GM18498 (cell line): ENCODE measurements at regions not wholly inside any gene's neighbourhood (a gene's known extent, or its start where the extent isn't known, plus 50 kb on each side); places are given as distances from the start of the nearest gene placed in this dataset.

Experiments
- ATAC-seq: cut with Tn5 transposase; IDR thresholded peaks from one replicate; pipeline ENCODE4 v1.9.1; 2021; ENCODE audit warnings: mild to moderate bottlenecking, moderate library complexity; ENCODE audit not compliant: unreplicated experiment

GRCh38 chr13:59197397-59197796, 966.3 kb downstream of the DIAPH3 start:
- ATAC-seq: no peak

GRCh38 chr13:59201841-59202240, 961.9 kb downstream of the DIAPH3 start:
- ATAC-seq: no peak

GRCh38 chr13:59203855-59204254, 959.9 kb downstream of the DIAPH3 start:
- ATAC-seq: no peak

GRCh38 chr13:59205501-59205900, 958.2 kb downstream of the DIAPH3 start:
- ATAC-seq: no peak

GRCh38 chr13:59208405-59209195, 955.1 kb downstream of the DIAPH3 start:
- no peak for ATAC-seq

DNA sequence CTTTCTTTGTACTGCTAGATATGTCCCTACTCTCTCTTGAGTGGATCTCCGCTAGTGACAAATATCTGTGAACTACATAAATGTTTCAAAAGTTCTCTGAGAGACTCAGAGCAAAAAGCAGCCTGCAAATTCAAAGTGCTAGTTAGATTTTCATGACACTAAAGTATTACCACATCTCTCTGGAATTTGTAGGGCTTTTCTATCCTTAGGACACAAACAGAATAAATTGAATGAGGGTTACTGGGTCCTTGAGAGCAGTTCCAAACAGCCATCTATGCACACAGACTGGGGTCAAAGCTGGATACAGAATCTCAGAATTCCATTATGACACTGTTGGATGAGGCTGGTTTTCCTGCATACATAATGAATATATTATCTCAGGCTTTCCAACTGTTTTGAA, 953.2 kb downstream of the DIAPH3 start:
- ATAC-seq: no peak

GRCh38 chr13:59211606-59212005, 952.1 kb downstream of the DIAPH3 start:
- no peak for ATAC-seq

GRCh38 chr13:59229401-59229800, 934.3 kb downstream of the DIAPH3 start:
- ATAC-seq: no peak

DNA sequence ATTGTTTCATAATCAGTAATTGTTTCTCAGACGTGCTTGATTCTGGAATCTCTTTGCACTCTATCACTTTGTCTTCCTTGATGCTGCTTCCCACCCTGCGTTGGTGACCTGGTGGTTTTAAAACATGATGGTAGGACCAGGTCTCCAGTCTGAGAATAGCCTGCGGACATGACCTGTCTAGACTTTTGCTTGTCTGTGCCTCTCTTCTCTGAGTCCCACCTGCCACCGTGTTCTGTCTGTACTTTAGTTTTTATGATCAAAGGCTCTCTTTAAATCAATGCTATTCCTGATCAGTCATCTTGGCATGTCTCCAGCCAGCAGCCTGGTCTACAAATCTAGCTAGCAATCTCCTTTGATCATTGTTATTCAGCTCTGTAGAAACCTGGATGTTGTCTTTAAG, 933.9 kb downstream of the DIAPH3 start:
- no peak for ATAC-seq

GRCh38 chr13:59230484-59231264, 933.1 kb downstream of the DIAPH3 start:
- no peak for ATAC-seq

GRCh38 chr13:59236309-59236919, 927.3 kb downstream of the DIAPH3 start:
- ATAC-seq: no peak

DNA sequence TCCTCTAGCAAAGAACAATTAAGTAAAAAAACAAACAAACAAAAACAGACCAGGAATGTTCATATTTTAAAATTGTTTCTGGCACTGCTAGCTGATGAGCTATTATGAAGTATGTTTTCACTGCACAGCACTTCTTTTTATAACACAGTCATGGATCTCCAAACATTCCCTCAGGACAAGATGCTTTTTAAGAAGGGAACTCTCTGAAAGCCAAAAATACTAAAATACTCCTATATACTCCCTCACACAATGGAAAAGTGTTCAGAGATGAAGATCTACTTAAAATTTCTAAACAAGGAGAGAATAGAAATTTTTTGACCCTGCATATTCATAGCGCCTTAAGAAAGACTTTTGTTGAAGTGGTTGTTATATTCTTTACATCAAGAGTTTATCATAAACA, 926.8 kb downstream of the DIAPH3 start:
- no peak for ATAC-seq

DNA sequence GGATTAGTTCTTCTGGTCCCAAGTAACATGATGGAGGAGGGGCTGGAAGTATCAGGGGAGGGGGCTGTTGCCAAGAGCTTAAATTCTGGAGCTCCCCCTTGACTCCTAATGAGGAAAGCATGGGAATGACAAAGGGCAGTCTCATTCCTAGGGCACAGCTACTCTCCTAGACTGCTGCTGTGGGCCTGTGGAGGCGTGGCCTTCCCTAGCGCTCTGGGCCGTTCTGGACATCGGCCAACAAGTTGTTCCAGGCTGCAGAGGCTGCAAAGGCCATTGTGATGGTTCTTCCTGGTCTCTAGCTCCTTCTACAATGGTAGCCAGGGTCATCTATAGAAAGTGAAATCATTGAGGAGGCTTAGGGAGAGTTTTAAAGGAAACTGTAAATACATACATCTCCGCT, 916.6 kb downstream of the DIAPH3 start:
- no peak for ATAC-seq

DNA sequence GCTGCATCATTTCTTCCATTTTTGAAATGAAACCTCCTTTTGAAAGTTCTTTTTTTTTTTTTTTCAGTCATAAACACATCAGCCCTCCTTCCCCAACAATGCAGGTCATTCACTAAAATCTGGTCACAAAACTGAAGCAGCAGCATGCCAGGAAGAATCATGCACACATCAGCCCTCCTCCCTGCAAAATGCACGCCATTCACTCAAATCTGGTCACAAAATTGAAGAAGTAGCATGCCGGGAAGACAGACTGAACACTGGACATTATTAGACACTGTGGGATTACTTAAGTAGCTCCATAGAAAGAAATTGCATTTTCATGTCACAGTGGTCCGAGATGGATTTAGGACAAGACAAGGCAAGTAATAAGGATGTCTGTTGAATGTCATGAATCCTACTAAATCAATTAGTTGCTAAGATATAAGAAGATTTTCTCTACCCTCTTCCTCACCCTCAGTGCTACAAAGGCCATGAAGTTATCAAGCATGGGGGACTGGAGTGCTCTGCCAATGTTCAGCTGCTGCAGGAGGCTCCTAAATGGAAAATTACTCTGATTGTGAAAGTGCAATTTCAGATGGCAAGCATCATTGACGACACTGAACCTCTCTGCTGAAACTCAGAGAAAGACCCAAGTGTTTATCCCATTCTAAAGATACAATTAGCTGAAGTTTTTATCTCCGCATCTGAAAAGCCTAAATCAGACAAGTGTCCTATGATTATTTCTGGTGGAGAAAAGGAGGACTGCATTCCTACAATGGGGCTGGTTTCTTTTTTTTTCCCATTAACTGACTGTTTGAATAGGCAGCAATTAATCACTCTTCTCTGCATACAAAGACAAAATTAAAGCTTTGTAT, 913.2 kb downstream of the DIAPH3 start:
- no peak for ATAC-seq

DNA sequence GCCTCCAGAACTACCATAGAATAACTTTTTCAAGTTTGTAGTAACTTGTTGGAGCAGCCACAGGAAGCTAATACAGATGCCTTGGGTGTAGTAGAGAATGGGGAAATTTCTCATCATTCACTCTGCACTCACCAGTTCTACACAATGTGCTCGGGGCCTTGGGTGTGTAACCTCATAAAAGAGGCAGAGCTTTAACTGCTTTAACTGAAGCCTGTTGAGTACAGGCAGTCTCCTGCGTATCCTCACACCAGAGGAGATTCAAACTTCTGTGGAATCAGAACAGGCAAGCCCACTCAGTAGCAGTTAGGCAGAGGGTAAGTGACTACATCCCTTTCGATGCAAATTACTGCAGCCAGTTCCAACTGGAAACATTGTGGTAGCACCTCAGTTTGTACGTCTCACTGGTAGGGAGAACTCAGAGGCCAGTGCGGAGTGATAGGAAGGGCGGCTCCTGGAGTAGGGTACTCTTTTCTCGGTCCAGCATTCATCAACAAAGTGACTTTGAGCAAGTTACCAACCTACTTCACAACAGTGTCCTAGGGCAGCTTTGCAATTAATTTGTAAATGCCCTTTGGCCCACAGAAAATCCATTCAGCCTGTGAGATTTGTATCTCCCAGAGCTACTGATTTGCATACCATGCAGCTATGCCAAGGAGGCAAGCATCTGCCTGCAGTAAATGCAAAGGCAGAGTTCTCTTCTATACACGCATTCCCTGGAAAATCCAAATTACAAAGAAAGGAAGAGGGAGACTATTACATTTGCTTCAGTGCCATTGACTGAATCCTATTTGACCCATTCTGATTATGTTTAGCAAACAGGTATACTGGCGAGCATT, 904.3 kb downstream of the DIAPH3 start:
- no peak for ATAC-seq

GRCh38 chr13:59261928-59262488, 901.7 kb downstream of the DIAPH3 start:
- no peak for ATAC-seq

- no peak for ATAC-seq
Measured at GRCh38 chr13:59263531-59263930, 900.2 kb downstream of the DIAPH3 start.

DNA sequence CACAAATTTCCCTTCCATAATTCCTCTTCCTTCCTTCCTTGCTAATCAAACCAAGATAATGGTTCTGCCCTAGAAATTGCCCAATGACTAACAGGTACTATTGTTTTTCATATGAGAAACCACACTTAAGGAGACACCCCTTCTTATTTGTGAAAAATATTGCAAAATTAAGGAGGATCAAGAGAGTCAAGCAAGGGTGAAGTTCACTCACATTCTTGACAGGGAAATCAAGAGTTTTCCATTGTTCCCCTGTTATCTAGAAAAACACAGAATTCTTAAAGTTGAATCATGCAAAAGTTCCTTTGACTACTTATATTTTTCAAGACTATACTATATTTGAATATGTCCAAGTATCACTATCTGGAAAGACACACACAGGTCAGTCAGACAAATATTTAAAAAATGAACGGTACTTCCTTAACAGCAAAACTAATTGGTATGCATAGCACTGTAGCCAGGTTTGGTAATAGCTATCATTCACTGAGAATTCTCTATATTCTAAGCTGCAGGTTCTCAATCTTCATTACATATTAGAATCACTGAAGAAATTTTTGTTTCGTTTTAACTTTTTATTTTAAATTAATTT, 897.2 kb downstream of the DIAPH3 start:
- no peak for ATAC-seq

DNA sequence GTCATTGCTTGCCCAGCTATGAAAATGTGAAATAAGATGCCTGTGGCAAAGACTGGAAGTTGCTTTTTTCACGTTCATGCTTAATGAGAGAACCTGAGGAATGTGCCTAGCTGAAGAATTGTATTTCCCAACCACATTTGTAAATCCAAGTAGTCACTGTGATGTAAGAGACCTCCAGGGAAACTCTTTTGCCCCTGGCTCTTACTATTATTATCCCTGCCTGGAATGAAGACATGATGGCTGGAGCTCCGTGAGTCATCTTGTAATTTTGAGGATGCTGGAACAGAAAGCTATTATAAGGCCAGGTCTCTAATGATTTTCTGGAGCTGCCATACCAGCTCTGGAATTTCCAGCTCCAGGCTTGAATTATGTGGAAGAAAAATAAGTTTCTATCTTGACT, 894.3 kb downstream of the DIAPH3 start:
- ATAC-seq: no peak
